SK-N-MC (cell line): ENCODE measurements at regions not wholly inside any gene's neighbourhood (a gene's known extent, or its start where the extent isn't known, plus 50 kb on each side); places are given as distances from the start of the nearest gene placed in this dataset.

Experiments
- EZH2 ChIP-seq: fragments of 200-600 bp; sonication (generic); IDR thresholded peaks from one replicate; pipeline ENCODE4 v1.6.1; 2017; ENCODE audit warnings: antibody characterized with exemption
- FOXP2 ChIP-seq: optimal IDR thresholded peaks from 2 replicates; pipeline ENCODE3; 2011; ENCODE audit warnings: mild to moderate bottlenecking, moderate library complexity; ENCODE audit not compliant: insufficient read depth; ENCODE audit errors: extremely low read length, control extremely low read depth
- POLR2AphosphoS5 ChIP-seq: IDR thresholded peaks from 2 replicates; pipeline ENCODE4 v1.6.1; 2012; ENCODE audit warnings: mild to moderate bottlenecking, low read depth, low read length, borderline replicate concordance

- no peak for TF ChIP-seq EZH2
- no peak for TF ChIP-seq POLR2AphosphoS5
- TF ChIP-seq FOXP2: no peak
Measured at GRCh38 chrX:113770806-113771205, 813.1 kb upstream of the HTR2C start.
